Right atrium auricular region (tissue), 2 donors: ENCODE measurements at regions not wholly inside any gene's neighbourhood (a gene's known extent, or its start where the extent isn't known, plus 50 kb on each side); places are given as distances from the start of the nearest gene placed in this dataset.

ENCODE experiments used
- DNase-seq: peaks from one replicate; pipeline ENCODE4 v3.0.0-alpha.2; 2019; ENCODE audit warnings: low spot score
- H3K27ac ChIP-seq, 2 donors: fragments of 200-600 bp; sonication (generic); 1 replicate in 1 of 2; 2 replicates in 1 of 2; pipeline ENCODE4 v1.5.1; 2016 to 2019
- H3K27me3 ChIP-seq, 2 donors: fragments of 200-600 bp; sonication (generic); one replicate each; pipeline versions ENCODE4 v1.5.1 to v1.6.0; 2017 to 2019
- H3K36me3 ChIP-seq: fragments of 200-600 bp; sonication (generic); one replicate; pipeline ENCODE4 v1.5.1; 2016
- H3K4me1 ChIP-seq, 2 donors: fragments of 200-600 bp; sonication (generic); one replicate each; pipeline versions ENCODE4 v1.5.1 to v1.6.0; 2017 to 2019
- H3K4me3 ChIP-seq, 2 donors: fragments of 200-600 bp; sonication (generic); 1 replicate in 1 of 2; 2 replicates in 1 of 2; pipeline ENCODE4 v1.5.1; 2017 to 2019; ENCODE audit warnings: mild to moderate bottlenecking in 1 of 2, moderate library complexity in 1 of 2
- H3K9me3 ChIP-seq, 2 donors: fragments of 200-600 bp; sonication (generic); one replicate each; pipeline ENCODE4 v1.5.1; 2019
- TF ChIP-seq, protein P1 (sequence below), 2 donors: fragments of 200-600 bp; sonication (generic); IDR thresholded peaks; one replicate each; pipeline ENCODE4 v1.5.1; 2019; ENCODE audit warnings: antibody characterized with exemption in 2 of 2

DNA sequence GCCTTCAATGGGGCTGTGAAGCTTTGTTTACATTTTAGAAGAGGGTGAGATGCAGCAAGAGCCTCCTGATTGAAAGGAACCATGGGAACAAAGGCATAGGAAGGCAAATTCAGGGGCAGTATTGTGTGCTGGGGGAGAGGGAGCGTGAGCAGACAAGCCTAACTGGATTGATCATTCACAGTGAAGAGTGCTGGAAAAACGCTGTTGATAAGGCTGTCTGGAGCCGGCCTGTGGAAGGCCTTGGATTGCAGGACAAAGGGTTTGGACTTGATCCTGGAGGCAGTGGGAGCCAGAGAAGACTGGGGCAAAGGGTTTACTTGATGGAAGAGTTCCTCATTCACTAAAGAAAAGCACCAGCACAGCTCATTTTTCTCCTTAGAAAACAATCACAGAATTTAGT lies 160.5 kb downstream of the PAH start:
- Histone ChIP-seq H3K36me3 (no peaks in the 10 kb centered on the region), H3K4me1 (peaks cover 0 to 5% of the 10 kb centered on the region in 2 donors), H3K4me3 (no peak overlapping the region), H3K27me3 (no peaks in the 10 kb centered on the region), H3K9me3 (no peaks in the 10 kb centered on the region), H3K27ac (peak overlapping the region; percentile 41 to 73)
- peak; percentile 66 for DNase-seq
- TF ChIP-seq, protein P1, sequence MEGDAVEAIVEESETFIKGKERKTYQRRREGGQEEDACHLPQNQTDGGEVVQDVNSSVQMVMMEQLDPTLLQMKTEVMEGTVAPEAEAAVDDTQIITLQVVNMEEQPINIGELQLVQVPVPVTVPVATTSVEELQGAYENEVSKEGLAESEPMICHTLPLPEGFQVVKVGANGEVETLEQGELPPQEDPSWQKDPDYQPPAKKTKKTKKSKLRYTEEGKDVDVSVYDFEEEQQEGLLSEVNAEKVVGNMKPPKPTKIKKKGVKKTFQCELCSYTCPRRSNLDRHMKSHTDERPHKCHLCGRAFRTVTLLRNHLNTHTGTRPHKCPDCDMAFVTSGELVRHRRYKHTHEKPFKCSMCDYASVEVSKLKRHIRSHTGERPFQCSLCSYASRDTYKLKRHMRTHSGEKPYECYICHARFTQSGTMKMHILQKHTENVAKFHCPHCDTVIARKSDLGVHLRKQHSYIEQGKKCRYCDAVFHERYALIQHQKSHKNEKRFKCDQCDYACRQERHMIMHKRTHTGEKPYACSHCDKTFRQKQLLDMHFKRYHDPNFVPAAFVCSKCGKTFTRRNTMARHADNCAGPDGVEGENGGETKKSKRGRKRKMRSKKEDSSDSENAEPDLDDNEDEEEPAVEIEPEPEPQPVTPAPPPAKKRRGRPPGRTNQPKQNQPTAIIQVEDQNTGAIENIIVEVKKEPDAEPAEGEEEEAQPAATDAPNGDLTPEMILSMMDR (IDR thresholded peaks at IDR 0.05) = no peak

DNA sequence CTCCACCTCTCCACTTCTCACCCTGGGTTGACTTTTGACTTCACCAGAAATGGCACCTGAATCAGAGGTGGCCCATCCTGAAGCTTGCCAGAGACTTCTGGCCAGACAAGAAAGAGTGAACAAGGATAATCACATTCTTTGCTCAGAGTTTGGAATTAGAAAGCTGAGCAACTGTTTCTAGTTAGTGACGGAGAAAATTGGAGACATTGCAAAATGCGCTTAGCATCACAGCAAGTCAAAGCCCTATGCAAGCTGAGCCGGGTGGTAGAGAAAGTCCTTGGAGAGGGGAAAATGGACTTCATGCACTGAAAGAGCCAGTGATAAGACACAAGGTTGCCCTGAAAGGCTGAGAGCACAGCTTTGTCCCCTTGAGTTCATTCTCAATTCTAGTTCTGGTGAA lies 161.8 kb downstream of the PAH start:
- peak overlapping the region in 1 of 2 donors; percentile 73 for H3K27ac ChIP-seq
- H3K9me3 ChIP-seq = no peaks in the 10 kb centered on the region
- H3K27me3 ChIP-seq = no peaks in the 10 kb centered on the region
- DNase-seq = no peak
- H3K4me1 ChIP-seq = peaks cover 0 to 5% of the 10 kb centered on the region in 2 donors
- no peaks in the 10 kb centered on the region for H3K36me3 ChIP-seq
- TF ChIP-seq, protein P1 (IDR thresholded peaks at IDR 0.05) = no peak
- no peak overlapping the region for H3K4me3 ChIP-seq

DNA sequence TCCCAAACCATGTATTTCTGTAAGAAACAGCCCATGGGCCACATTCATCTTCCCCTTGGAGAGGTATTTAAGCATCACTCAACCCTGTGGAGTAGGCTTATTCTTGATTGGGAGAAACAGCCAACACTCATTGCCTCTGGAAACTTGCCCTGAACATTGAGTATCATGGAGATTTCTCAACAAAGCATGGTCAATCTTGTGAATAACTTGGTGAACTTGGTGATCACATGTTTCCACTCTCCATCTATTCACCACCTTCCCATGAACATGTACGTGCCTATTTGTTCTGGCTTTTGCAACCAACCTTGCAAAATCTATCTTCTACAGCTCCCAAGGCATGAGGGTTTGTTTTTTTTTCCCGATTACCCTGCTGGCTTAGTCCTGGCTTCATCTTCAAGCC lies 163.2 kb downstream of the PAH start:
- DNase-seq = no peak
- Histone ChIP-seq H3K4me1 (peaks cover 0 to 5% of the 10 kb centered on the region in 2 donors), H3K27ac (no peak overlapping the region), H3K4me3 (no peak overlapping the region), H3K27me3 (no peaks in the 10 kb centered on the region), H3K36me3 (no peaks in the 10 kb centered on the region), H3K9me3 (no peaks in the 10 kb centered on the region)
- TF ChIP-seq, protein P1 (IDR thresholded peaks at IDR 0.05) = no peak

DNA sequence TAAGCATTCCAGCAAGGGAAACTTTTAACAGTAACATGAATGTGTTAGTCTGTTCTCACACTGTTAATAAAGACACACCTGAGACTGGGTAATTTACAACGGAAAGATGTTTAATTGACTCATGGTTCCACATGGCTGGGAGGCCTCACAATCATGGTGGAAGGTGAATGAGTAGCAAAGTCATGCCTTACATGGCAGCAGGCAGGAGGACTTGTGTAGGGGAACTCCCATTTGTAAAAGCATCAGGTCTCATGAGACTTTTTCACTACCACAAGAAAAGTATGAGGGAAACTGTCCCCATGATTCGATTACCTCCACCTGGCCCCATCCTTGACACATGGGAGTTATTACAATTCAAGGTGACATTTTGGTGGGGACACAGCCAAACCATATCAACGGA lies 168.3 kb downstream of the PAH start:
- H3K36me3 ChIP-seq = no peaks in the 10 kb centered on the region
- no peak for DNase-seq
- TF ChIP-seq, protein P1 (IDR thresholded peaks at IDR 0.05) = no peak
- H3K9me3 ChIP-seq = no peaks in the 10 kb centered on the region
- no peaks in the 10 kb centered on the region for H3K27me3 ChIP-seq
- H3K4me1 ChIP-seq = no peaks in the 10 kb centered on the region
- no peak overlapping the region for H3K4me3 ChIP-seq
- H3K27ac ChIP-seq = no peak overlapping the region

DNA sequence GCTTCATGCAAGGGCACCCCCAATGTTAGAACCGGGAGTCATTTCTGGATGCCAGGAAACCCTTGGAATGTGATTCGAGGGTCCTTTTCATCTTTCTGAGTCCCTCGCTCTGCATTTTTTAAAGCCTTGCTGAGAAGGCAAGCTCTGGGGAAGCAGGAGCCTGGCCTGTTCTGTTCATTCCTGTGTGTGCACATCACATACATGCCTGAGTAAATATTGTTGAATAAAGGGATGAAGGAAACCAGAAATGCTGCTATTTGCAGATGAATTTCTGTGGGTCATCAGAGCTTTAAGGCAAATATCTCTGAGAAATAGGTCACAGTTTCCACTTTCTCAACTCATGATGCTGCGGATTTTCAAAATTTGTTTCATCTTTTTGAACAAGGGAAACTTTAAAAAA lies 170.1 kb downstream of the PAH start:
- H3K36me3 ChIP-seq = no peaks in the 10 kb centered on the region

More for the DNA sequence above, 170.1 kb downstream of the PAH start:
- no peak for DNase-seq
- Histone ChIP-seq H3K4me3 (no peak overlapping the region), H3K4me1 (no peaks in the 10 kb centered on the region), H3K27me3 (no peaks in the 10 kb centered on the region), H3K9me3 (no peaks in the 10 kb centered on the region), H3K27ac (no peak overlapping the region)
- TF ChIP-seq, protein P1 (IDR thresholded peaks at IDR 0.05) = no peak
